AG10803 (cell line): ENCODE measurements at regions not wholly inside any gene's neighbourhood (a gene's known extent, or its start where the extent isn't known, plus 50 kb on each side); places are given as distances from the start of the nearest gene placed in this dataset.

ENCODE experiments used
- DNase-seq: peaks from one replicate; pipeline ENCODE4 v3.0.0; 2010; ENCODE audit warnings: low read depth
- H3K4me3 ChIP-seq: 2 replicates; pipeline ENCODE4 v1.5.1; 2011; ENCODE audit warnings: mild to moderate bottlenecking, low read length, control low read depth
- TF ChIP-seq, protein P1 (sequence below): conservative IDR thresholded peaks from 2 replicates; pipeline ENCODE4 v1.5.1; 2011; ENCODE audit warnings: mild to moderate bottlenecking, low read length, control low read depth, inconsistent platforms

DNA sequence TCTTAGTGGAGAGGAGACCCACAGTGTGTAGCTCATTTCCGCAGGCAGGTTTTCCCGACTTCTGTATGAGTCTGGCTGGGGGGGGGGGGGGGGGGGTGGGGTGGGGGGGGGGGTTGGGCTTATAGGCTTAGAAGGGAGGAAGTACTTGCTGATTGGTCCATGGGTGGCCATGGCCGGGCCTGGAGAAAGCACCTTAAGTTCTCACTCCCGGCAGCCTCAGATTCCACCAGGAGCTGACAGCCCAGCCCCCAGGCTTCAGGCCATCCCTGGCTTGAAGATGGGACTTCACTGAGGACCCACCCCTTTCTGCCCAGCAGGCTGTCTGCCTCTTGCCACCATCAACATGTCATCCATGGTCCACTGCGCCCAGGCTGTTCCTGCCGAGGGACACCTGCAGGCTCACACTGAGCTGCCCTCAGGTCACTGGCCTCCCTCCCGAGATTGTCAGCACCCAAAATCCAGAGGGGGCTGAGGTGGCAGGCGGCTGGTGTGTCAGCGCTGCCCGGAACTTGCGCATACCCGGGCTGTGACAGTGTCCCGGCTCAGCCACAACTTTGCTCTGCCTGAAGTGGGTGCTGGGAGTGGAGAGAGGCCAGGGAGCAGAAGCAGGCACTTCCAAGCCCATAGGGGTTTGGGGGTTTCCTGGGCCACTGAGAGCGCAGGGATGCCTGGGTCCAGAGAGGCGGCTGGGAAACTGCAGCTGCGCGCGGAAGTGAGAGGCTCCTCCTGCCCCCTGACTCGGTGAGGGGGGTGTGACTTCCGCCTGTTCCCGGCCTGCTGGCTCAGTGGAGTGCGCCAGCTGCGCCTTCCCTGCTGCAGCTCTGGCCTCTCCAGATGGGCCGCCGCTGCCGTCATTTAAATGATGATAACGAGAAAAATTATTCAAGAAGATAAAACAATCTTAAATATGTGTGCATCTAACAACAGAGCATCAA lies 256.1 kb downstream of the RPRM start:
- TF ChIP-seq, protein P1, sequence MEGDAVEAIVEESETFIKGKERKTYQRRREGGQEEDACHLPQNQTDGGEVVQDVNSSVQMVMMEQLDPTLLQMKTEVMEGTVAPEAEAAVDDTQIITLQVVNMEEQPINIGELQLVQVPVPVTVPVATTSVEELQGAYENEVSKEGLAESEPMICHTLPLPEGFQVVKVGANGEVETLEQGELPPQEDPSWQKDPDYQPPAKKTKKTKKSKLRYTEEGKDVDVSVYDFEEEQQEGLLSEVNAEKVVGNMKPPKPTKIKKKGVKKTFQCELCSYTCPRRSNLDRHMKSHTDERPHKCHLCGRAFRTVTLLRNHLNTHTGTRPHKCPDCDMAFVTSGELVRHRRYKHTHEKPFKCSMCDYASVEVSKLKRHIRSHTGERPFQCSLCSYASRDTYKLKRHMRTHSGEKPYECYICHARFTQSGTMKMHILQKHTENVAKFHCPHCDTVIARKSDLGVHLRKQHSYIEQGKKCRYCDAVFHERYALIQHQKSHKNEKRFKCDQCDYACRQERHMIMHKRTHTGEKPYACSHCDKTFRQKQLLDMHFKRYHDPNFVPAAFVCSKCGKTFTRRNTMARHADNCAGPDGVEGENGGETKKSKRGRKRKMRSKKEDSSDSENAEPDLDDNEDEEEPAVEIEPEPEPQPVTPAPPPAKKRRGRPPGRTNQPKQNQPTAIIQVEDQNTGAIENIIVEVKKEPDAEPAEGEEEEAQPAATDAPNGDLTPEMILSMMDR = no peak
- DNase-seq = no peak
- H3K4me3 ChIP-seq = no peak overlapping the region

DNA sequence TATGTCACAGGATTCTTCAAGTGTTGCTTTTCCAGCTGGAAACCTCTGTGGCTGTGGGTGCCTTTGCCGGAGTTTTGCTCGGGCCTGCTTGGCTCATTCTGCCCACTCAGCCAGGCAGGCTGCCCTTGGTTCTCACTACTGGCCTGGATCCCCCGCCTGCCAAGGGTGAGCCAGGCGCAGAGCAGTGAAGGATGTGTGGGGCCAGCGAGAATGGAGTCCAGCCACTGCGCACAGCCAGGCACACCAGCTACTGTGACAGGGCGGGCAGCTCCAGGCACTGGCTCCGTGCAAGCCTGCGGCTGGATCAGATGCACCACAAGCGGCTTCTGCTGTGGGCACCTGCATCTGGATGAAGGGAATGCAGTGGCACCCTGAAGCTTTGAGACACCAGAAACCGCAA lies 257.1 kb downstream of the RPRM start:
- H3K4me3 ChIP-seq = no peak overlapping the region
- DNase-seq = no peak
- TF ChIP-seq, protein P1 = no peak

DNA sequence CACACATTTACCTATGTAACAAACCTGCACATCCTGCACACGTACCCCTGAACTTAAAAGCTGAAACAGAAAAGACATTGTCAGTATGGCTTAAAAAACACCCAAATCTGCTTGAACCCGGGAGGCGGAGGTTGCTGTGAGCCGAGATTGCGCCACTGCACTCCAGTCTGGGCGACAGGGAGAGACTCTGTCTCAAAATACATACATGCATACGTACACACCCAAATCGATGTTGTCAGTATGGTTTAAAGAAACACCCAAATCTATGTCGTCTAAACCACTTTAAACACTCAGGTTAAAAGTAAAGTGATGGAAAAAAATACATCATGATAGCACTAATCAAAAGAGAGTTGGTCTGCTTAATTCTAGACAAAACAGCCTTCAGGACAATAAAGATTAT lies 257.5 kb downstream of the RPRM start:
- TF ChIP-seq, protein P1 = no peak
- H3K4me3 ChIP-seq = no peak overlapping the region
- no peak for DNase-seq

DNA sequence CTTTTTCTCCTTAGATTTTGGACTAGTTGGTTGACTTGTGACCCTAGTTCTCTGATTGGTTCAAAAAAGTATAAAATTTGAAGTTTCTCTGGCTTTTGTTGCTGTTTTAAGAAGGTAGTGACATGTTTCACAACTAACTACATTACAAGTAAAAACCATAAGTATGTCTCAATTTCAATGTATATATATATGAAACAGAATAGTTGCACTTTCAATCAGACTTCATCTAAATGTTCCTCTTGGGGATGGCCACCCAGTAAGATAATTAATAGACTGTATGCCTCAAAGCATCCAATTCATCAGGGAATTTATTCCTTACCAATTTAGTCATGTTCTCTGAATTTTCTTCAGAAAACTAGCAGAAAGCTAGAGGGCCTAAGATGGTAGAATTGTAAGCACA lies 259.7 kb downstream of the RPRM start:
- DNase-seq = no peak
- TF ChIP-seq, protein P1 = no peak
- H3K4me3 ChIP-seq = no peak overlapping the region

DNA sequence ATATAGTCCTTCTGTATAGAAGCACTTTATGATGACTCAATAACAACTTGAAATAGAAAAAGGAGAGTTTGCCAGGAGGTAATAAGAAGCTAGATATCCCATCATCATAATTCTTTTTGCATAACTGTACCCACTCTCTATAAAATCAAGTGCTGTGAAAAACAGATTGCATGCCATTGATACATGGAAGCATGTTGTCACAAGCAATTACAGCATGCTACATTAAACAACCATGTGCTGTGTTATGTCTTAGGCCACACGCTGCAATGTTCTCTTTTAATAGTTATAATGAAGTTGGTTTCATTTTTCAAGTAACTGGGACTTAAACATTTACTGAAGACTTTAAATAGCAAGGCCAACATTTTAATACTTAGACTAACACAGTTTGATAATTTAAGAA lies 264.2 kb downstream of the RPRM start:
- no peak overlapping the region for H3K4me3 ChIP-seq
- TF ChIP-seq, protein P1 = no peak
- DNase-seq = no peak

DNA sequence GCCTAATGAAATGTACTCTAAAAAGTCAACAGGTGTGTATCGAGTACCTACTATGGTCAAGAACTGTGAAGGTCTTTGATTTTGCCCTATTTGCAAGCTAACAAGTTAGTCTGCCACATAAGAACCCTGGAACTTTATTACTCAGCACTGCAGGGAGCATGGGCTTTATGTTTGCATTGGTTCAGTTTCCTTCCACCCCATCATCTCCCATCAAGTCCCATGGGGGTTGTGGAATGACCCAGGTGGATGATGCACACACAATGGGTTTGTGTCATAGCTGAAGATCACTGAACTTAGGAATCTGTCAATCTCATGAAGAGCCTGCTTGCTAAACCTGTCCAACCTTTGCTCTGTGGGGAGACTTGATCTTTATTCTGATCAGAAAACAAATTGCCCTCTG lies 265.5 kb downstream of the RPRM start:
- no peak overlapping the region for H3K4me3 ChIP-seq
- no peak for DNase-seq
- TF ChIP-seq, protein P1 = no peak
